Activated CD4-positive, CD25-positive, alpha-beta regulatory T cell treated with anti-CD3 and anti-CD28 coated beads, Interleukin-2, amount 50 U/mL, for 72 hours (primary cell): ENCODE measurements at regions not wholly inside any gene's neighbourhood (a gene's known extent, or its start where the extent isn't known, plus 50 kb on each side); places are given as distances from the start of the nearest gene placed in this dataset.
"Not testable (repeated sequence)": the region's sequence is repeated elsewhere in the genome, so short reads cannot be mapped to it uniquely, and the experiment has no call there.

Experiments
- DNase-seq: peaks from one replicate; pipeline ENCODE4 v3.0.0; 2021

DNA sequence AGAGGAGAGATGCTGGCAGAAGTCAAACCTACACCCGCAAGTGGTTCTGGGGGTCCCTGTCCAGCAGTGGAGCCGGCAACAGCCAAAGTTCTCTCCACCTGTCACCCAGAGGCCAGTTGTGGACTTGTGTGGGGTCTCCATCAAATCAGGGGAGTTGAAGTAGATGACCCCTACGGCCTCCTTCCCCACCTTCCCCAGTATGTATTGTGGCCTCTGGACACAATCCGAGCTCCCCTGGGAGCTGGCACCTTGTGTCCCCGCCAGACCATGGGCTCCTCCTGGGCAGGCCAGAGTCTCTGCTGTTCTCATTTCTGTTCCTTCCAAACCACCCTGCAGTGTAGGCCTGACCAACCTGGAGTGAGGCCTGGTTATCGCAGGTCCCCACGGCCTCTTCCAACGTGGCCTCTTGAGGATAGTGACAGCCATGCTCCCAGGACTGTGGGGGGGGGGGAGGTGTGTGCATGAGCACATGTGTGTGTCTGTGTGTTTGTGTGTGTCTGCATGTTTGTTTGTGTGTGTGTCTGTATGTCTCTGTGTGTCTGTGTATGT is 246.4 kb downstream of the MATN1 start:
- DNase-seq: no peak

DNA sequence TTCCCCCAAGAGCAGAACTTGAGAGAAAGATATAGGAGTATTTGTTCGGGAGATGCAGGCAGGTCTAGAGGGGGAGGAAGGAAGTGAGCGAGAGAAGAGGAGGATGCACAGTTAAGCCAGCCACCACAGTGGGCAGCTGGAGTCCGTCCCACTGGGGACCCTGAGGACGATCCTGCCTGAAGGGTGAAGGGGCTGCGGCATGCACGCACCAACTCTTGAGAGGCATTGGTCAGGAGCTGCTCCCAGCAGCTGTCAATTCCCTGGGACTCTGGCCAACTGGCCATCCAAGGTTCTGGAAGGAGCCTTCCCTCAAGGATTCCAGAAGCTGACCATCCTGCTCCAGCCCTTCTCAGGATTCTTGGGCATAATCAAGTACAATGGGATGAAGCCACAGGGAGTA is 246.9 kb downstream of the MATN1 start:
- DNase-seq: no peak

DNA sequence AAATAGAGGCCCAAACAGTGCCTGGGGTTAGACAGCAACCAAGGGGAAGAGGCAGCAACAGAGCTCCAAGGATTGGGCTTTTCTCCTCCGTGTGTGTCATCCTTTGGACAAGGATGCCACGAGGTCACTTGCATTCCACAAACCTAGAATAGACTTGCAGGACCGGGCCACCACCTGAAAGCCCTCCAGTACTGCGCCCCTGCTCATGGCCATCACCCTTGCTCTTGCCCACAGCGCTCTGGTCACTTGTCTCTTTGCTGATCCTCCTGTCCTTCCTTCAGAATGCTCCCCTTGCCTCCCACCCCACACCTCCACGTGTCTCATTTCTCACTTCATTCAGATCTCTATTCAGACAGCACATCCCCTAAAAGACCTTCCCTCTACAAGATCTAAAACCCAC is 247.4 kb downstream of the MATN1 start:
- no peak for DNase-seq

DNA sequence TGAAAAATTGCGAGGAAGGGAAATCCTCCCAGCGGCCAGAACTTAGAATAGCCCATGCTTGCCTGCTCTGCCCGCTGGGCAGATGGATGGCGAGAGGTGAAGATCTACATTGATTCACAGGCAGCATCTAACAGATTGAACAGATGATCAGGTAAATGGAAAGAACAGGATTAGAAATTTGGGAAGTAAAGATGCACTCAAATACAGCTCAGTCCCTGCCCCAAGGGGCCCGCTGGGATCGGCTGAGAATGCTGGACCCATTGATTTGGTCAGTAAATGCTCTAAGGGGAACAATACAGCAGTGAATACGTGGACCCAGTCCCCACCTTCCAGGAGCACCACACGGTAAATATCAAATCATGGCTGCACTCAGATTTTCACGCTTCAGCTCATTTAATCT is 248.2 kb downstream of the MATN1 start:
- DNase-seq: no peak

DNA sequence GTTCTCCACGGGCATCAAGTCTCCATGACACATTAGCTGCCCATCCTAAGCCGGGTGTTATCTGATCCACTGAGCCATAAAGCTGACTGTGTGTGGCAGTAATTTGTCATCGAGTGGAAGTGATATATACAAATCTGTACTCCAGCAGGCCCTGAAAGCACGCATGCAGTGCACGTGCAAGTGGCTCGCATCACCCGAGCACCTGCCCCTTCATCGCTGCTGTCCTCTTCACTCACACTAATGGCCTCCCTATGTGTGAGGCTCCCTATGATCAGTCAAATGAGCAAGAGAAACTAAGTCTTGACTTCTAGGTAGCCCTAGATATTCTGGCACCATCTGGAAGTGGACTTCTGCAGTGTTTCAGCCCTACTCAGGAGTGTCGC is 248.6 kb downstream of the MATN1 start:
- DNase-seq: no peak

DNA sequence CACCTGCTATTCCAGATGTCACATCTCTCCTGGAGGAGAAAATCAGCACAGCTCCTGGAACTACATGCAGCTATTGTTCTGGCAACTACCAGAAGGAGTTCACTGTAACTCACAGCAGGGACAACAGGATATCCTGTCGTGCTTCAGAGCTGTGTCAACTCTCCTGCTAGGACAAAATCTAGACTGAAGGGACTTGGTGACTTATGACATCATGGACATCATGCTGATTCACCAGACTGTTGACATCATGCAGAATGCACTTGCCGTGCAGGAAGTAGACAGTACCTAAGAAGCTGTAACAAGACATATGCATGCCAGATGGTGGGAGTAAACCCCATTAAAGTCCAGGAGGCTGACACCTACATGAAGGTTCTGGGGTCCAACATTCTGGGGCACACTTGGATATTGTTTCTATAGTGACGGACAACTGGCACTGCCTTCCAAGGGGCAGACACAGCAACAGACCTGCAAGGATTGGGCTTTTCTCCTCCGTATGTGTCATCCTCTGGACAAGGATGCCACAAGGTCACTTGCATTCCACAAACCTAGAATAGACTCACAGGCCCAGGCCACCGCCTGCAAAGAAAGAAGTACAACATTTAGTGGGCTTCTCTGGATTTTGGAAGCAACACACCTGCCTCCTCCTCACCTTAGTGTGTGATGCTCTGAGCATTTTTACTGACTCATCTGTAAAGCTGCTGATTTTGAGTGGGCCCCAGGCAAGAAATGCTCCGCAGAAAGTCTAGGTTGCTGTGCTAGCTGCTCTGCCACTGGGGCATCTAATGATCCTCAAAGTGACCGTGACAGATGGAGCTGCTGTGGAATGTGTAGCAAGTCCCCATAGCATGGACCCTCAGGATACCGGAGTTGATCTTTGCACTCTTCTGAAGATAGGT is 249.2 kb downstream of the MATN1 start:
- no peak for DNase-seq

DNA sequence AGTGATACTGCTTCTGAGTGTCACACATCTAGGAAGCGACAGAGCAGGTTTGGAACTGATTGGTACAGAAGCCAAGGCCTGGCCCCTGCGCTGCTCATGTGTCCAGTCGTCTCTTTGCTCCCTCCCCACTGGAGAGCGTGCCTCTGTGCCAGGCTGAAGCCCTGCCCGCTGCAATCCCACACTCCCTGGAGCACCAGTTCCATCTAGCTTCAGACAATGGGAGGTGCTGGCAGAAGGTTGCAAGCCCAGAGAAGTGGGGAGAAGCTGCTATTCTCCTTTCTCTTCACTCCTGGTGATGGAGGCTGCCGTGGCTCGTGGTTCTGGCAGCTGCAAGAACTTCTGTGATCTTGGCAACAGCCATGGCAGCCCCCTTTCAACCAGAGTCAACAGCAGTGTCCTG is 250.9 kb downstream of the MATN1 start:
- DNase-seq: no peak

DNA sequence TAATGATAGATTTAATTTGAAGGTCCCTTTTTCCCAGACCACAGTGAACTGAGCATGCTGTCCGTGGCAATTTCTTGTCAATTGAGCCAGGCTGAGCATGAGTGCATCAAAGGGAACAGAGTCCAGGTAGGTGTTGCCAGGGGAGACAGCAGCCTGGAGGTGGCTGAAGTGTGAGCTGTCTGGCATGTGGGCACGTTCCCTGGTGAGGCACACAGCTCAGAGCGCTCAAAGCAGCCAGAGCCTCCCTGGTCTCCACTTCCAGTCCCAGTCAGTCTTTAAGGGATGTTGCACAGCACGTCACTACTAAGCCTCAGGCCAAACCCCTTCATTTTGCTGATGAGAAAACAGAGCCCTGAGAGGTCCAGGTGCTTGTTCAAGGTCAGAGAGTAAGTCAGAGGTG is 251.4 kb downstream of the MATN1 start:
- no peak for DNase-seq

DNA sequence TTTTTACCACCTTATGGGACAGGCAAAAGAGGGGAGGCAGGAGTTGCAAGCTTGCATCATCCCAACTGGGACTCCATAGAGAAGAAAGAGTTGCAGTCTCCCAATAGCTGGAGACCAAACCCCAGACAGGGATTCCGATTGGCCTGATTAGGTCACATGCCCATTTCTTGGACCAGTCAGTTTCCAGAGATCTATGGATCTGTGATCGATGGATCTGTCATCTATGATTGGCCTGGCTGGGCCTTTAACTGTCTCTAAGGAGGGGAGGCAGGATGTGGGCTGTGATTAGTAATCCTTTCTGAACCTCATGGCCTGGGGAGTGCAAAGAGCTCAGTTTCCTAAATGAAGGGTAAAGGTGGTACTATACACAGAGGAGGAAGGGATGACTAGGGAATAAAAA is 252.1 kb downstream of the MATN1 start:
- no peak for DNase-seq

DNA sequence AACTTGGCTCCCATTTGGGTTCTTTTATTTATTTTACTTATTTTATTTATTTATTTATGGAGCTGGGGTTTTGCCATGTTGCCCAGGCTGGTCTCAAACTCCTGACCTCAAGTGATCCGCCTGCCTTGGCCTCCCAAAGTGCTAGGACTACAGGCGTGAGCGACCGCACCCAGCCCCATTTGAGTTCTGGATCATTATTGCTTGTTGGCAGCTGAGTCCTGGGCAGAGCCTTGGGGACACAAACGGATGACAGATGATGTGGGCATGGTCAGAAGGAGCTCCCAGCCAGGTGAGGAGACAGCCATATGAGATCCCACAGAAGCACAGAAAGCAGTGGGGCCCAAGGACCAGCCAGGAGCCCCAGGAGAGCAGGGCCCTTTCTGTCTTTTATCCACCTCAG is 254.0 kb downstream of the MATN1 start:
- DNase-seq: no peak

DNA sequence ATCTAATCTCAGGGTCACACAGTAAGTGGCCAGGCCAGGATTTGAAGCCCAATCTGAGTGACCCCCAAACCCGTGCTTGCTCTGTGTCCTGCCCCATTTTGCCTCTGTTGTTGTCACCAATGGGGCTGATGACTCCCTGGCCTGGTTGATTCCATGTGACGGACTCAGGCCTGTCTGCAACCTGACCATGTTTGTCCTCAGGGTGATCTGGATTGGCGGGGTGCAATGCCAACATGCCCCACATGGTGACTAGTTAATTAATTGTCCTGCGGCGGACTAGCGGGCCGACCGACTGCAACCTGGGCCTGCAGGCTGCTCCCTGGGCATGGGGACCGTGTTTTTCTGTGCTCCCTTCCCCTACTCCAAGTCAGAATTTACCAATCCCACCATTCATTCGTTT is 256.3 kb downstream of the MATN1 start:
- DNase-seq: no peak

DNA sequence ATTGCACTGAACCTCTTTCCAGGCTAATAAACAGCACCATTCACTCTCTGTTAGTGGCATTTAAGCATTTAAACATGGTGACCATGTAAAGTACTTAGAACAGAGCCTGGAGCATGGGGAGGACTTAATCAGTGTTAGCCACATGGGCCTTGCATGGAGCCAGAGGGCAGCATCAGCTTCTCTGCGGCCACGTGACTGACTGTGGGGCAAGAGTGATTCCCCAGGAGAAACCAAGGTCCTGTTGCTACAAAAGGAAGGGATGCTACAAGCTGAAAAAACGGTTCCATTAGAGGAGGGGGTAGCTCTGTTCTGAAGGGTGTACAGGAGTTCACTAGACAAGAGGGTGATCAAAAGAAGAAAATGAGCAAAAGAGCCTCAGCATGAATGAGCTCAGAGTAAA is 256.8 kb downstream of the MATN1 start:
- DNase-seq: no peak

DNA sequence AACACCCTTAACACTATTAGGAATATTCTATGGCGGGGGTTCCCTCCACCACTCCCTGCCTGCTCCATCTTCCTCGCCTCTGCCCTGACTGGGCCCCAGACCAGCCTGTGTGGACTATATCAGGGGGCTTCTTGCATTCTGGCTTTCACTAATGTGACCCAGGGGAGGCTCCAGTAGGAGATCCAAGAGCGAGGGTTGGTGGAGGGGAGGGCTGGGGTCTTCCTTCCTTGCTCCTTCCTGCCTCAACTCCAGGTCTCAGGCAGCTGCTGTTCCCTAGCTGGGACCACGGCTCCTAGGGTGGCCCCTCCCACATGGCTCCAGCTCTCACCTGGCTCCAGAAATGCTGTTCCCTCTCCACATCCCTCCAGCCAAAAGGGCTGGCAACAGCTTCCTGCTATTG is 257.4 kb downstream of the MATN1 start:
- no peak for DNase-seq

DNA sequence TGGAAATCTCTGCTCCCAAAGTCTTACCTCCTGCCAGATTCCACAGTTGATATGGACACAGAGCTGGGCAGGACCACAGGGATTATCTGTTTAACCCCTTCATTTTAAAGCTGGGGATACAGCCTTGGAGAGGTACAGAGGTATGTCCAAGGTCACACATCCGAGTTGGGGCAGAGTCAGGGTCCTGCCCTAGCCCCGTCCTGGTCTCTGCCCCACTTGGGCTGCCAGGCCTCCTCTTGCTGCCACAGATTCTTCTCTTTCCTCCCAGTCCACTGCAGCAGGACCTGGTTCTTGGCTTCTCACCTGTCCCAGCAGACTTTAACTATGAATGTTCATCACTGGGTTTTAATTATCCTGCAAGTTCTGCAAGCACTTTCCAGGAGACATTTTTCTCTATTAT is 258.3 kb downstream of the MATN1 start:
- DNase-seq: no peak

DNA sequence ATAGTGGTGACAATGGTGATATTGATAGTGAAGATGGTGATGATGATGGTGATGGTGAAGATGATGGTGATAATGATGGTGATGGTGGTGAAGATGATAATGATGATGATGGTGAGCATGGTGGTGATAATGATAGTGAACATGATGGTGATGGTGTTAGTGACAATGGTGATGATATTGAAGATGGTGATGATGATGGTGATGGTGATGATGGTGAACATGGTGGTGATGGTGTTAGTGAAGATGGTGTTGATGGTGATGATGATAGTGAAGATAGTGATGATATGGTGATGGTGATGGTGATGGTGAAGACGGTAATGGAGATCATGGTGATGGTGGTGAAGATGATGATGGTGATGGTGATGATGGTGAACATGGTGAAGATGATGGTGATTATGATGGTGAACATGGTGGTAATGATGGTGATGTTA is 259.2 kb downstream of the MATN1 start:
- no peak for DNase-seq

DNA sequence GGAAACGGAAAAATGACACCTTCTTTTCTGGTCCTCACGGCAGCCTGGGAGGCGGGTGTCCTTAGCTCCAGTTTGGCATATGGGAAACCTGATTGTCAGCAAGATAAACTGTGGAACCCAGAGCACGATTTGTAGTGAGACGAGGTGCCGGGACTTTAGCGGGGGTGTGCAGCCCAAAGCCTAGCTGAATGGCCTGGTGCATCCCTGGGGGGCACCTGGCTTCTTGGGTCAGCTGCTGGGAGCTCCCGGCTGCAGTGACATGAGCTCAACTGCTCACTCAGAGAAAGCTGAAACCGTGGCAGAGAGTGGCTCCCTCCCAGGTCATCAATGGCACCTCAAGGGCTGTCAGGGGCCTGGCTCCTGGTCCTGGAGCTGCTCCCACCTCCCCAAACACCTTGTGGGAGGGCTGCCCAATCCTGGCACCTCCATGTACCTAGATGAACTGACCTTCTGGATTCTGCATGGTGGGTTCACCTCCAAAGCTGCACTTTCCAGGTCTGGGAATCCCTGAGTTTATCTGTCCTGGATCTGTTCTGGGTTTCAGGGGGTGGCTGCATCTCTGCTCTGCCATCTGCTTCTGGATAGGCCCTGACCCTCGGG is 260.5 kb downstream of the MATN1 start:
- no peak for DNase-seq

DNA sequence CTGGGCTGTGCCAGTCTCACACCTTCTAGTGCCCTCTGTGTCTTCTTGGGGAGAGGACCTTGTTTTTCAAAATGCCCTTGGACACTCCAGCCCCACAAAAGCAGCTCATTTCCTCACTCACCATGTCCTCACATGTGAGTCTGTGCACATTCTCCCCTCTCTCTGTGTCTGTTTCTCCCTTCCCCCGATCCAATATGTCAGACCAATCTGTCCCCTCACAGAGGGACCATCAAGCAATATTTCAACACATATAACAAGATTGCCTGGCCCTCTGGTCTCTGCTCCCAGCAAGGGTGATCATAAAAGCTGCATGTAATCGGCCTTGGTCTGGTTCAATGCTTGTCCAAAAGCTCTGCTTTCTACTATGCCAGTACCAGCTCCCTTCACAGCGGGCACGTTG is 261.2 kb downstream of the MATN1 start:
- DNase-seq: no peak

DNA sequence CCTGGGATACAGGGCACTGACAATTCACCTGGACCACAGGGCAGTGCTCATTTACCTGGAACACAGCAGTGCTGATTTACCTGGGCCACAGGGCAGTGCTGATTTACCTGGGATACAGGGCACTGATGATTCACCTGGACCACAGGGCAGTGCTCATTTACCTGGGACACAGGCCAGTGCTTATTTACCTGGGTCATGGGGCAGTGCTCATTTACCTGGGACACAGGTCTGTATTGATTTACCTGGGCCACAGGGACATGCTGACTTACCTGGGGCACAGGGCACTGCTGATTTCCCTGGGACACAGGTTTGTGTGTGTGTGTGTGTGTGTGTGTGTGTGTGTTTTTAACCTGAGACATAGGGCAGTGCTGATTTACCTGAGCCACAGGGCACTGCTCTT is 261.7 kb downstream of the MATN1 start:
- no peak for DNase-seq

DNA sequence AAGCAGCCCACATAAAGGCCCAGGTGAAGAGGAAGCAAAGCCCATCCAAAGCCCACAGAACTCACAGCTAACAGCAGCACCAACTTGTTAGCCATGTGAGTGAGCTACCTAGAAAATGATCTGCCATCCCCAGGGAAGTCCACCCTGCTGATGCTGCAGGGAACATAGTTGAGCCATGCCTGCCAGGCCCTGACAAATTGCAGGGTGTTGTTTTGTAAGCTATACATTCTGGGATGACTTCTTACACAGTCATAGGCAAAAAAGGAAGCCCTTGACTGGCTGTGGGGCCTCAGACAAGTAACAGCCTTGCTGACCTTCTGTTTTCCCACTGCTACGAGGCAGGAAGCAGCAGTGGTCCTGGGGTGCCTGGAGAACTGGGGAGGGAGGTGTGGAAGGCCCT is 262.7 kb downstream of the MATN1 start:
- no peak for DNase-seq

DNA sequence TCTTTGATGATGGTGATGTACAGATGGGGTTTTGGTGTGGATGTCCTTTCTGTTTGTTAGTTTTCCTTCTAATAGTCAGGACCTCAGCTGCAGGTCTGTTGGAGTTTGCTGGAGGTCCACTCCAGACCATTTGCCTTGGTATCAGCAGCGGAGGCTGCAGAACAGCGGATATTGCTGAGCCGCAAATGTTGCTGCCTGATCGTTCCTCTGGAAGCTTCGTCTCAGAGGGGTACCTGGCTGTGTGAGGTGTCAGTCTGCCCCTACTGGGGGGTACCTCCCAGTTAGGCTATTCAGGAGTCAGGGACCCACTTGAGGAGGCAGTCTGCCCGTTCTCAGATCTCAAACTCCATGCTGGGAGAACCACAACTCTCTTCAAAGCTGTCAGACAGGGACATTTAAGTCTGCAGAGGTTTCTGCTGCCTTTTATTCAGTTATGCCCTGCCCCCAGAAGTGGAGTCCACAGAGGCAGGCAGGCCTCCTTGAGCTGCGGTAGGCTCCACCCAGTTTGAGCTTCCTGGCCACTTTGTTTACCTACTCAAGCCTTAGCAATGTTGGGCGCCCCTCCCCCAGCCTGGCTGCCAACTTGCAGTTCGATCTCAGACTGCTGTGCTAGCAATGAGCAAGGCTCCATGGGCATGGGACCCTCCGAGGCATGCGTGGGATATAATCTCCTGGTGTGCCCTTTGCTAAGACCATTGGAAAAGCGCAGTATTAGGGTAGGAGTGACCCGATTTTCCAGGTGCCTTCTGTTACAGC is 264.5 kb downstream of the MATN1 start:
- not testable (repeated sequence) for DNase-seq

DNA sequence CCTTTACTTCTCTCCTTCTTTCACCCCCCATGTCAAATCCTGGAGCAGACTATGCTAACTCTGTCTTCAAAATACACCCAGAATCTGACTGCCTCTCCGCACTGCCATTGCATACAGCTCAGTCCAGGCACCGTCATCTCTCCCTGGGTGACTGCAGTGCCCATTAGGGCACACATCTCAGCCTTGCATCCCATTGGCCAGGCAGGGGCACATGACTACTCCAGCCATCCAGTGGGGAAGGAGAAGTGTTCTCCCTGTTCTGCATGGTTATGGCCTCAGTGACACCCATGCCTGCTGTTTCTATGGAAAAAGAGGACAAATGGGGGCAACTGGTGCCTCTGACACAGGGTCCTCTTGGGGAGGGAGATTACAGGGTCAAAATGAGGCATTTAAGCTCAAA is 270.5 kb downstream of the MATN1 start:
- no peak for DNase-seq

DNA sequence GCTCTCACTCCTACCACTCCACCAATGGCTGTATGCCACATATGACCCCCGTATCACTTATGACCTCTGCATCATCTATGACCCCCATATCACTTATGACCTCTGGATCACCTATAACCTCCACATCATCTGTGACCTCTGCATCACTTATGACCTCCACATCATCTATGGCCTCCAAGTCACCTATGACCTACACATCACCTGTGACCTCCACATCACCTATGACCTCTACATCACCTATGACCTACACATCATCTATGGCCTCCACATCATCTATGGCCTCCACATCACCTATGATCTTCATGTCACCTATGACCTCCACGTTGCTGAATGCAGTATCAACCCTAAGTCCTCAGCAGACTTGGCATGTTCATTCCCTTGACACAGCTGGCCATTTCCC is 271.2 kb downstream of the MATN1 start:
- no peak for DNase-seq

DNA sequence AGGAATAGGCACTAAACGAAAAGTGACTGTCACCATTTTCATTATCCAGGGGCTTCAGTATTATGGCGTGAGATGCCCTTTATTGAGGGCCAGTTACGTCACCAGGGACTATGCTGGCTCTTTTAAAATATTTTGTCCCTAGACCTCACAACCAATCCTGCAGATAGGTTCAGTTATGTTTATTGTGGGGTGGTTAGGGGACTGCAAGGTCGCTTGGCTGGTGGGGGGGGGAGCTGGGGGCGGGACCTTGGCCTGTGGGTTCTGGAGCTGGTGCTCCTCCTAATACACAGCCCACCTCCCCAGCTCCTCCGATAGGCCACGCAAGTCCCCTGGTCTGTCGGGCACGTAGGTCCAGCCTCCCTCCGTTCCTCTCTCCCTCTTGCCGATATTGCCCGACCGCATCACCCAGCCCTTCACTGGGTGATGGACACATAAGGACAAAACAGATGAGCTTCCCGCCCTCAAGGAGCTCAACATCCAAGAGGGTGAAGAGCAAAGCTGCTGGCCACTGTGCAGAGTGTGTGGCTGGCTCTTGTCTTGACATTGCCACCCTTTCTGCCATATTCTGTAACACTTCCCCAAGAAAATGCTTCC is 271.8 kb downstream of the MATN1 start:
- DNase-seq: no peak
